Caki2 (cell line): ENCODE measurements at regions not wholly inside any gene's neighbourhood (a gene's known extent, or its start where the extent isn't known, plus 50 kb on each side); places are given as distances from the start of the nearest gene placed in this dataset.
A peak's percentile ranks its signal among the peaks of the same experiment; 100 is the strongest.
"Not testable (repeated sequence)": the region's sequence is repeated elsewhere in the genome, so short reads cannot be mapped to it uniquely, and the experiment has no call there.

ENCODE experiments used
- DNase-seq: peaks from one replicate; pipeline ENCODE4 v3.0.0-alpha.2; 2015; ENCODE audit warnings: low read depth
- in situ Hi-C: cut with HindIII; loops from 2 replicates; pipeline ENCODE4 v1.10.0; 2016; ENCODE audit warnings: low sequenced_read_pairs, low pct_unique_long_range_greater_than_20kb, mixed read lengths

- no peak for DNase-seq
- in situ Hi-C loops, result no loop called here
Observed at GRCh38 chr15:26298010-26298658, 435.0 kb upstream of the ATP10A start.

- DNase-seq, result no peak
- in situ Hi-C loops, result no loop called here
Observed at GRCh38 chr15:26295336-26296085, 432.4 kb upstream of the ATP10A start.

- in situ Hi-C loops, result no loop called here
- no peak for DNase-seq
Observed at GRCh38 chr15:26294059-26294689, 431.0 kb upstream of the ATP10A start.

GRCh38 chr15:26287381-26287780 is 424.3 kb upstream of the ATP10A start:
- in situ Hi-C loops, result no loop called here
- DNase-seq, result no peak

GRCh38 chr15:26280281-26280680 is 417.2 kb upstream of the ATP10A start:
- no peak for DNase-seq
- in situ Hi-C loops, result no loop called here

GRCh38 chr15:26261966-26262365 is 398.8 kb upstream of the ATP10A start:
- in situ Hi-C loops, result no loop called here
- DNase-seq, result no peak

- in situ Hi-C loops, result no loop called here
- DNase-seq, result no peak
Observed at GRCh38 chr15:26261413-26261812, 398.3 kb upstream of the ATP10A start.

GRCh38 chr15:26260517-26261133 is 397.5 kb upstream of the ATP10A start:
- peak; percentile 5 for DNase-seq
- in situ Hi-C loops, result no loop called here

GRCh38 chr15:26259581-26259980 is 396.5 kb upstream of the ATP10A start:
- no peak for DNase-seq
- in situ Hi-C loops, result no loop called here

GRCh38 chr15:26244782-26245181 is 381.7 kb upstream of the ATP10A start:
- in situ Hi-C loops, DNase-seq: not testable (repeated sequence)

- DNase-seq, result no peak
- in situ Hi-C loops, result no loop called here
Observed at GRCh38 chr15:26243382-26243781, 380.3 kb upstream of the ATP10A start.

- no peak for DNase-seq
- in situ Hi-C loops, result no loop called here
Observed at GRCh38 chr15:26242565-26243071, 379.5 kb upstream of the ATP10A start.

GRCh38 chr15:26235864-26236263 is 372.7 kb upstream of the ATP10A start:
- DNase-seq, result no peak
- in situ Hi-C loops, result no loop called here

- DNase-seq, result no peak
- in situ Hi-C loops, result no loop called here
Observed at GRCh38 chr15:26234976-26235767, 372.0 kb upstream of the ATP10A start.

- in situ Hi-C loops, result no loop called here
- no peak for DNase-seq
Observed at GRCh38 chr15:26232691-26233090, 369.6 kb upstream of the ATP10A start.

- no peak for DNase-seq
- in situ Hi-C loops, result no loop called here
Observed at GRCh38 chr15:26231096-26231495, 368.0 kb upstream of the ATP10A start.

GRCh38 chr15:26224266-26224665 is 361.1 kb upstream of the ATP10A start:
- DNase-seq, result no peak
- in situ Hi-C loops, result no loop called here

GRCh38 chr15:26223720-26224119 is 360.6 kb upstream of the ATP10A start:
- in situ Hi-C loops, result no loop called here

More at GRCh38 chr15:26223720-26224119, 360.6 kb upstream of the ATP10A start:
- DNase-seq, result no peak
